Heart left ventricle (tissue), 16 donors: ENCODE measurements at regions not wholly inside any gene's neighbourhood (a gene's known extent, or its start where the extent isn't known, plus 50 kb on each side); places are given as distances from the start of the nearest gene placed in this dataset.
A peak's percentile ranks its signal among the peaks of the same experiment; 100 is the strongest.

Source experiments
- ATAC-seq, 4 donors: fragments of 200-7000 bp; cut with Tn5 transposase; one replicate each; pipeline ENCODE4 v1.9.1; 2020 to 2022; ENCODE audit warnings: moderate library complexity in 4 of 4, mild to moderate bottlenecking in 3 of 4, moderate number of reproducible peaks in 1 of 4
- DNase-seq, 5 donors: peaks; one replicate each; pipeline ENCODE4 v3.0.0-alpha.2; 2020
- H3K27ac ChIP-seq, 12 donors: fragments of 200-600 bp; sonication (generic) in 4 of 12; one replicate each; pipeline versions ENCODE4 v1.5.0 to v1.8.0; 2016 to 2022; ENCODE audit warnings: mild to moderate bottlenecking in 2 of 12
- H3K27me3 ChIP-seq, 9 donors: fragments of 200-600 bp; sonication (generic) in 2 of 9; one replicate each; pipeline versions ENCODE4 v1.5.1 to v1.8.0; 2016 to 2022; ENCODE audit warnings: mild to moderate bottlenecking in 3 of 9
- H3K36me3 ChIP-seq, 9 donors: fragments of 200-600 bp; sonication (generic) in 2 of 9; one replicate each; pipeline versions ENCODE4 v1.5.0 to v1.8.0; 2018 to 2022; ENCODE audit warnings: mild to moderate bottlenecking in 2 of 9
- H3K4me1 ChIP-seq, 12 donors: fragments of 200-600 bp; sonication (generic) in 4 of 12; one replicate each; pipeline versions ENCODE4 v1.5.0 to v1.8.0; 2016 to 2022; ENCODE audit warnings: mild to moderate bottlenecking in 3 of 12
- H3K4me3 ChIP-seq, 12 donors: fragments of 200-600 bp; sonication (generic) in 4 of 12; one replicate each; pipeline versions ENCODE4 v1.5.0 to v1.8.0; 2017 to 2022; ENCODE audit warnings: mild to moderate bottlenecking in 9 of 12, moderate library complexity in 4 of 12
- H3K9me3 ChIP-seq, 12 donors: fragments of 200-600 bp; sonication (generic) in 4 of 12; one replicate each; pipeline versions ENCODE4 v1.5.0 to v1.8.0; 2016 to 2022; ENCODE audit warnings: mild to moderate bottlenecking in 1 of 12
- POLR2A ChIP-seq, 2 donors: fragments of 450-650 bp; IDR thresholded peaks; one replicate each; pipeline ENCODE4 v1.6.1; 2017; ENCODE audit warnings: antibody characterized with exemption in 2 of 2, mild to moderate bottlenecking in 2 of 2, moderate library complexity in 2 of 2
- WGBS, 4 donors: extraction: QIAGEN DNeasy Blood & Tissue Kit in 2 of 4; methylation state at CpG; one replicate each; pipeline versions ENCODE4 v1.1.5 to v1.1.7; 2013 to 2018; 5-methylcytosine and 5-hydroxymethylcytosine counted together
- intact Hi-C, 10 donors: fragments of 100-400 bp; cut with DNase I; formaldehyde crosslinking; loops; one replicate each; pipeline versions ENCODE4 v1.11.1 to v1.14.2; 2022
- TF ChIP-seq, protein P1 (sequence below), 12 donors: fragments of 200-600 bp; sonication (generic) in 4 of 12; IDR thresholded peaks; one replicate each; pipeline versions ENCODE4 v1.5.0 to v1.8.0; 2018 to 2022; ENCODE audit warnings: antibody characterized with exemption in 12 of 12, mild to moderate bottlenecking in 5 of 12
- donor health status: ischemic (EF 13 %, LVEDD 7.1; RV severe dilation, severe dysfunction).
- donor health status: healthy with polysubstance abuse.
- donor health status: DM: no; HTN: yes; CAD: no.
- donor health status: DM: no; HTN: no; CAD: no.
- donor health status: ischemic (EF 25% LVEDD 6.9; RV normal size, moderate dysfunction).
- donor health status: ischemic (EF 25% LVEDD 5.7; RV mildly dilated, moderate dysfunction).
- donor health status: healthy.
- donor health status: DM: yes; HTN: yes; CAD: no.
- donor health status: ischemic (EF 35%, LVEDD 5.7; RV mildly dilated, moderate dysfunction).
- donor health status: nonischemic (EF 11% LVEDD 7.7; RV severe dilation, severe dysfunction).
- donor health status: DM: yes; HTN: yes; CAD: no.
- donor health status: PGD.
- donor health status: ischemic (EF 29% LVEDD 5.4; RV normal size, mild dysfunction).
- donor health status: nonischemic (EF 23%, LVEDD 6.1; RV moderate dilation, normal function).

GRCh38 chr17:15177343-15177742, 87.8 kb downstream of the PMP22 start:
- no peak overlapping the region for H3K27ac ChIP-seq
- H3K36me3 ChIP-seq: no peaks in the 10 kb centered on the region
- no peak for ATAC-seq
- WGBS, 4 donors: 90 to 96% (median 92%) methylated on average over 2 of the region's 2 CpGs
- DNase-seq: no peak
- TF ChIP-seq, protein P1, sequence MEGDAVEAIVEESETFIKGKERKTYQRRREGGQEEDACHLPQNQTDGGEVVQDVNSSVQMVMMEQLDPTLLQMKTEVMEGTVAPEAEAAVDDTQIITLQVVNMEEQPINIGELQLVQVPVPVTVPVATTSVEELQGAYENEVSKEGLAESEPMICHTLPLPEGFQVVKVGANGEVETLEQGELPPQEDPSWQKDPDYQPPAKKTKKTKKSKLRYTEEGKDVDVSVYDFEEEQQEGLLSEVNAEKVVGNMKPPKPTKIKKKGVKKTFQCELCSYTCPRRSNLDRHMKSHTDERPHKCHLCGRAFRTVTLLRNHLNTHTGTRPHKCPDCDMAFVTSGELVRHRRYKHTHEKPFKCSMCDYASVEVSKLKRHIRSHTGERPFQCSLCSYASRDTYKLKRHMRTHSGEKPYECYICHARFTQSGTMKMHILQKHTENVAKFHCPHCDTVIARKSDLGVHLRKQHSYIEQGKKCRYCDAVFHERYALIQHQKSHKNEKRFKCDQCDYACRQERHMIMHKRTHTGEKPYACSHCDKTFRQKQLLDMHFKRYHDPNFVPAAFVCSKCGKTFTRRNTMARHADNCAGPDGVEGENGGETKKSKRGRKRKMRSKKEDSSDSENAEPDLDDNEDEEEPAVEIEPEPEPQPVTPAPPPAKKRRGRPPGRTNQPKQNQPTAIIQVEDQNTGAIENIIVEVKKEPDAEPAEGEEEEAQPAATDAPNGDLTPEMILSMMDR (IDR thresholded peaks at IDR 0.05): no peak
- no peak for TF ChIP-seq POLR2A (IDR thresholded peaks at IDR 0.05)
- no peaks in the 10 kb centered on the region for H3K4me1 ChIP-seq
- no peaks in the 10 kb centered on the region for H3K9me3 ChIP-seq
- no peaks in the 10 kb centered on the region for H3K27me3 ChIP-seq
- intact Hi-C loops: loop anchor here in 1 of 10 donors (10.0 kb wide), 1 partner anchor 1583 kb away; no protein-coding TSS in a partner anchor
- no peak overlapping the region for H3K4me3 ChIP-seq

DNA sequence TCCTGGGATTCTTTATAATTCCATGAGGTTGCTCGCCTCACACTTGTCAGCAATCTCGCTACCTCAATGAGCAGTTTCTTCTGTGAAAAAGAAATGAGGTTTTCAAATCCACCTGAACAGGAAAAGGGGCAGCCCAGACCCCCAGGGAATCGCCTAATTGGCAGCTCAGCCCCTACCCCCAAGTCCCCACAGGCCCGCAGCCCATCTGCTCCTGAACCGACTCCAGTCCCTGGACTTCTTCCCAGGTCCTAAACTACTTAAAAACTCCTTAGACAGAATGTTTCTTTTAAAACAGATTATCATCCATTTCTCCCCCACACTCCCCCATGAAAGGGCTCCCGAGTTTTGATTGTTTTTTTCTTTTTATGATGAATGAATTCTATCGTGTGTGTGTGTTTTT, 89.8 kb downstream of the PMP22 start:
- ATAC-seq: no peak
- Histone ChIP-seq H3K27me3 (no peaks in the 10 kb centered on the region), H3K9me3 (no peaks in the 10 kb centered on the region), H3K4me3 (no peak overlapping the region), H3K4me1 (peaks cover 0 to 4% (median 0%) of the 10 kb centered on the region in 12 donors), H3K27ac (no peak overlapping the region), H3K36me3 (no peaks in the 10 kb centered on the region)
- TF ChIP-seq, protein P1 (IDR thresholded peaks at IDR 0.05): no peak
- TF ChIP-seq POLR2A (IDR thresholded peaks at IDR 0.05): no peak
- no peak for DNase-seq
- 61 to 77% (median 67%) methylated on average over 7 of the region's 7 CpGs for WGBS, 4 donors
- intact Hi-C loops: loop anchor here in 1 of 10 donors (10.0 kb wide), 1 partner anchor 1581 kb away; no protein-coding TSS in a partner anchor

- Histone ChIP-seq H3K27ac (no peak overlapping the region), H3K9me3 (no peaks in the 10 kb centered on the region), H3K4me1 (peaks cover 0 to 4% (median 0%) of the 10 kb centered on the region in 12 donors), H3K36me3 (no peaks in the 10 kb centered on the region), H3K27me3 (no peaks in the 10 kb centered on the region), H3K4me3 (no peak overlapping the region)
- intact Hi-C loops: loop anchor here in 2 of 10 donors (5.0 to 10.0 kb wide), 3 partner anchors 869 to 1577 kb away; partner anchors contain the start of gene HS3ST3B1 (in 1 of the 2)
- WGBS, 4 donors: 28 to 32% (median 30%) methylated on average over 9 of the region's 9 CpGs
- peak; percentile 50 to 81 (median 68) for DNase-seq
- no peak for TF ChIP-seq POLR2A (IDR thresholded peaks at IDR 0.05)
- TF ChIP-seq, protein P1 (IDR thresholded peaks at IDR 0.05): peak; percentile 63 to 87 (median 75)
- ATAC-seq: peak; percentile 78 to 92 (median 88)
Observed at GRCh38 chr17:15171167-15172047, 93.7 kb downstream of the PMP22 start.

GRCh38 chr17:15169676-15170075, 95.5 kb downstream of the PMP22 start:
- no peak overlapping the region for H3K27ac ChIP-seq
- no peaks in the 10 kb centered on the region for H3K27me3 ChIP-seq
- no peak for ATAC-seq
- H3K9me3 ChIP-seq: no peaks in the 10 kb centered on the region
- TF ChIP-seq POLR2A (IDR thresholded peaks at IDR 0.05): no peak
- TF ChIP-seq, protein P1 (IDR thresholded peaks at IDR 0.05): no peak
- no peak overlapping the region for H3K4me3 ChIP-seq
- intact Hi-C loops: loop anchor here in 2 of 10 donors (5.0 to 10.0 kb wide), 3 partner anchors 867 to 1575 kb away; partner anchors contain the start of gene HS3ST3B1 (in 1 of the 2)
- no peak for DNase-seq
- no peaks in the 10 kb centered on the region for H3K36me3 ChIP-seq
- peaks cover 0 to 4% (median 0%) of the 10 kb centered on the region in 12 donors for H3K4me1 ChIP-seq
- 73 to 77% (median 75%) methylated on average over 2 of the region's 2 CpGs for WGBS, 4 donors
